ENCODE measurements at regions not wholly inside any gene's neighbourhood (a gene's known extent, or its start where the extent isn't known, plus 50 kb on each side); places are given as distances from the start of the nearest gene placed in this dataset.
"Not testable (repeated sequence)": the region's sequence is repeated elsewhere in the genome, so short reads cannot be mapped to it uniquely, and the experiment has no call there.

- H3K23ac ChIP-seq (ENCODE audit: low read length in 2 of 2); H3K4me1 ChIP-seq (ENCODE audit: control insufficient read depth, insufficient read depth, low read depth, low read length); H3K27ac ChIP-seq (ENCODE audit: low read length, poor library complexity, severe bottlenecking); H3K18ac ChIP-seq (ENCODE audit: low read depth in 1 of 2, low read length in 2 of 2); H2BK12ac ChIP-seq (ENCODE audit: low read length in 2 of 2); H3K4me2 ChIP-seq (ENCODE audit: low read length, poor library complexity, severe bottlenecking); H3K9ac ChIP-seq (ENCODE audit: low read length); H4K8ac ChIP-seq (ENCODE audit: low read length); H3K79me1 ChIP-seq (replicated peaks; ENCODE audit: low read length, poor library complexity, severe bottlenecking); H2BK120ac ChIP-seq (ENCODE audit: low read depth, low read length); H2BK15ac ChIP-seq (ENCODE audit: low read depth, poor library complexity, severe bottlenecking); H3K9me3 ChIP-seq (ENCODE audit: control insufficient read depth, low read length); H3K14ac ChIP-seq (ENCODE audit: low read length in 2 of 2); H3K27me3 ChIP-seq (ENCODE audit: control insufficient read depth in 1 of 2, insufficient read depth in 1 of 2, low read length in 2 of 2); H3K4ac ChIP-seq (ENCODE audit: low read depth in 1 of 2, low read length in 2 of 2); H3K36me3 ChIP-seq (ENCODE audit: control insufficient read depth in 1 of 2, insufficient read depth in 2 of 2, low read depth in 1 of 2, low read length in 2 of 2); H2AFZ ChIP-seq (ENCODE audit: low read depth, low read length); H4K91ac ChIP-seq (ENCODE audit: low read length); H2BK5ac ChIP-seq (ENCODE audit: low read depth, low read length, poor library complexity, severe bottlenecking); H2AK5ac ChIP-seq (ENCODE audit: low read length, severe bottlenecking): not testable (repeated sequence)
- peak overlapping the region in 1 of 2 experiments; percentile 66 for H3K4me3 ChIP-seq (ENCODE audit: insufficient read depth in 1 of 2, low read depth in 1 of 2, low read length in 2 of 2)
- DNase-seq, result peak; percentile 32
- WGBS, result 96% methylated on average over 12 of the region's 13 CpGs
These were observed 93.2 kb upstream of the OR4F16 start for GRCh38 chr1:779621-780020.

DNA sequence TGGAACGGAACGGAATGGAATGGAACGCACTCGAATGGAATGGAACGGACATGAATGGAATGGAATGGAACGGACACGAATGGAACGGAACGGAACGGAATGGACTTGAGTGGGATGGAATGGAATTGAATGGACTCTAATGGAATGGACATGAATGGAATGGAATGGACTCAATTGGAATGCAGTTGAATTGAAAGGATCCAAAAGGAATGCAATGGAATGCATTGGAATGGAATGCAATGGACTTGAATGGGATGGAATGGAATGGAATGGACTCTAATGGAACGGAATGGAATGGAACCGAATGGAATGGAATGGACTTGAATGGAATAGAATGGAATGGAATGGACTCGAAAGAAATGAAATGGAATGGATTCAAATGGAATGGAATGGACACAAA, 102.4 kb upstream of the OR4F16 start:
- H2BK5ac ChIP-seq (ENCODE audit: low read depth, low read length, poor library complexity, severe bottlenecking), result no peak overlapping the region
- H3K4ac ChIP-seq (ENCODE audit: low read depth in 1 of 2, low read length in 2 of 2), result no peak overlapping the region
- H2BK120ac ChIP-seq (ENCODE audit: low read depth, low read length), result no peak overlapping the region
- H2BK15ac ChIP-seq (ENCODE audit: low read depth, poor library complexity, severe bottlenecking), result no peak overlapping the region
- no peak overlapping the region for H2AFZ ChIP-seq (ENCODE audit: low read depth, low read length)
- H3K27me3 ChIP-seq (ENCODE audit: control insufficient read depth in 1 of 2, insufficient read depth in 1 of 2, low read length in 2 of 2), result no peaks in the 10 kb centered on the region
- no peak overlapping the region for H3K4me2 ChIP-seq (ENCODE audit: low read length, poor library complexity, severe bottlenecking)
- no peak overlapping the region for H4K8ac ChIP-seq (ENCODE audit: low read length)
- no peak overlapping the region for H3K14ac ChIP-seq (ENCODE audit: low read length in 2 of 2)
- H3K4me1 ChIP-seq (ENCODE audit: control insufficient read depth, insufficient read depth, low read depth, low read length), result no peaks in the 10 kb centered on the region
- WGBS, result 98% methylated on average over 13 of the region's 13 CpGs
- H2AK5ac ChIP-seq (ENCODE audit: low read length, severe bottlenecking), result no peak overlapping the region
- no peaks in the 10 kb centered on the region for H3K79me1 ChIP-seq (replicated peaks; ENCODE audit: low read length, poor library complexity, severe bottlenecking)
- no peak overlapping the region for H3K9ac ChIP-seq (ENCODE audit: low read length)
- H3K4me3 ChIP-seq (ENCODE audit: insufficient read depth in 1 of 2, low read depth in 1 of 2, low read length in 2 of 2), result no peak overlapping the region
- peaks cover 4% of the 10 kb centered on the region for H3K9me3 ChIP-seq (ENCODE audit: control insufficient read depth, low read length)
- no peaks in the 10 kb centered on the region for H3K36me3 ChIP-seq (ENCODE audit: control insufficient read depth in 1 of 2, insufficient read depth in 2 of 2, low read depth in 1 of 2, low read length in 2 of 2)
- no peak overlapping the region for H2BK12ac ChIP-seq (ENCODE audit: low read length in 2 of 2)
- no peak overlapping the region for H3K18ac ChIP-seq (ENCODE audit: low read depth in 1 of 2, low read length in 2 of 2)
- no peak overlapping the region for H4K91ac ChIP-seq (ENCODE audit: low read length)
- DNase-seq, result no peak
- no peak overlapping the region for H3K27ac ChIP-seq (ENCODE audit: low read length, poor library complexity, severe bottlenecking)
- no peak overlapping the region for H3K23ac ChIP-seq (ENCODE audit: low read length in 2 of 2)

GRCh38 chr1:789606-790005, 103.2 kb upstream of the OR4F16 start:
- H3K27ac ChIP-seq (ENCODE audit: low read length, poor library complexity, severe bottlenecking); H2AFZ ChIP-seq (ENCODE audit: low read depth, low read length); H3K79me1 ChIP-seq (replicated peaks; ENCODE audit: low read length, poor library complexity, severe bottlenecking); H4K91ac ChIP-seq (ENCODE audit: low read length); H2BK15ac ChIP-seq (ENCODE audit: low read depth, poor library complexity, severe bottlenecking); H3K4me2 ChIP-seq (ENCODE audit: low read length, poor library complexity, severe bottlenecking); H4K8ac ChIP-seq (ENCODE audit: low read length); H3K18ac ChIP-seq (ENCODE audit: low read depth in 1 of 2, low read length in 2 of 2); H2BK120ac ChIP-seq (ENCODE audit: low read depth, low read length); H2BK12ac ChIP-seq (ENCODE audit: low read length in 2 of 2); H2AK5ac ChIP-seq (ENCODE audit: low read length, severe bottlenecking); H2BK5ac ChIP-seq (ENCODE audit: low read depth, low read length, poor library complexity, severe bottlenecking); H3K23ac ChIP-seq (ENCODE audit: low read length in 2 of 2); H3K9me3 ChIP-seq (ENCODE audit: control insufficient read depth, low read length); H3K4ac ChIP-seq (ENCODE audit: low read depth in 1 of 2, low read length in 2 of 2); H3K4me3 ChIP-seq (ENCODE audit: insufficient read depth in 1 of 2, low read depth in 1 of 2, low read length in 2 of 2); H3K9ac ChIP-seq (ENCODE audit: low read length); H3K36me3 ChIP-seq (ENCODE audit: control insufficient read depth in 1 of 2, insufficient read depth in 2 of 2, low read depth in 1 of 2, low read length in 2 of 2); H3K14ac ChIP-seq (ENCODE audit: low read length in 2 of 2); H3K4me1 ChIP-seq (ENCODE audit: control insufficient read depth, insufficient read depth, low read depth, low read length); DNase-seq; H3K27me3 ChIP-seq (ENCODE audit: control insufficient read depth in 1 of 2, insufficient read depth in 1 of 2, low read length in 2 of 2): not testable (repeated sequence)
- WGBS, result 96% methylated on average over 17 of the region's 17 CpGs

- not testable (repeated sequence) for H3K79me1 ChIP-seq (replicated peaks; ENCODE audit: low read length, poor library complexity, severe bottlenecking); H3K4me1 ChIP-seq (ENCODE audit: control insufficient read depth, insufficient read depth, low read depth, low read length); H3K9ac ChIP-seq (ENCODE audit: low read length); H3K4ac ChIP-seq (ENCODE audit: low read depth in 1 of 2, low read length in 2 of 2); H2BK5ac ChIP-seq (ENCODE audit: low read depth, low read length, poor library complexity, severe bottlenecking); H3K4me3 ChIP-seq (ENCODE audit: insufficient read depth in 1 of 2, low read depth in 1 of 2, low read length in 2 of 2); H3K27me3 ChIP-seq (ENCODE audit: control insufficient read depth in 1 of 2, insufficient read depth in 1 of 2, low read length in 2 of 2); H3K23ac ChIP-seq (ENCODE audit: low read length in 2 of 2); H2AK5ac ChIP-seq (ENCODE audit: low read length, severe bottlenecking); H3K4me2 ChIP-seq (ENCODE audit: low read length, poor library complexity, severe bottlenecking); H2AFZ ChIP-seq (ENCODE audit: low read depth, low read length); H3K18ac ChIP-seq (ENCODE audit: low read depth in 1 of 2, low read length in 2 of 2); H4K91ac ChIP-seq (ENCODE audit: low read length); H2BK15ac ChIP-seq (ENCODE audit: low read depth, poor library complexity, severe bottlenecking); H3K9me3 ChIP-seq (ENCODE audit: control insufficient read depth, low read length); H3K36me3 ChIP-seq (ENCODE audit: control insufficient read depth in 1 of 2, insufficient read depth in 2 of 2, low read depth in 1 of 2, low read length in 2 of 2); H2BK12ac ChIP-seq (ENCODE audit: low read length in 2 of 2); H3K27ac ChIP-seq (ENCODE audit: low read length, poor library complexity, severe bottlenecking); H4K8ac ChIP-seq (ENCODE audit: low read length); H3K14ac ChIP-seq (ENCODE audit: low read length in 2 of 2); DNase-seq; H2BK120ac ChIP-seq (ENCODE audit: low read depth, low read length)
- WGBS, result 93% methylated on average over 9 of the region's 10 CpGs
These were observed 104.0 kb upstream of the OR4F16 start for GRCh38 chr1:790388-790930.
